ENCODE measurements at regions not wholly inside any gene's neighbourhood (a gene's known extent, or its start where the extent isn't known, plus 50 kb on each side); places are given as distances from the start of the nearest gene placed in this dataset.

- no peak for ATAC-seq
- Histone ChIP-seq H3K36me3 (ENCODE audit: control insufficient read depth, insufficient read depth, low read length) (no peaks in the 10 kb centered on the region), H3K27ac (ENCODE audit: extremely low read depth, low read depth, low read length) (no peak overlapping the region), H3K9me3 (replicated peaks; ENCODE audit: control insufficient read depth, insufficient read depth, low read depth, low read length) (no peaks in the 10 kb centered on the region), H3K79me2 (ENCODE audit: control insufficient read depth, insufficient read depth, low read length) (no peaks in the 10 kb centered on the region), H3K27me3 (ENCODE audit: control insufficient read depth in 2 of 2, insufficient read depth in 2 of 2, low read length in 2 of 2) (no peaks in the 10 kb centered on the region), H3K9ac (ENCODE audit: insufficient read depth in 1 of 2, low read depth in 2 of 2, low read length in 2 of 2) (no peak overlapping the region), H3K9me1 (ENCODE audit: control insufficient read depth, insufficient read depth, low read length) (no peaks in the 10 kb centered on the region), H2AFZ (ENCODE audit: low read depth, low read length) (no peak overlapping the region), H3K4me1 (replicated peaks in 1 of 2; ENCODE audit: control insufficient read depth in 2 of 2, insufficient read depth in 2 of 2, low read length in 2 of 2) (no peaks in the 10 kb centered on the region), H3K4me2 (ENCODE audit: insufficient read depth, low read length) (no peak overlapping the region), H4K20me1 (replicated peaks; ENCODE audit: control insufficient read depth, insufficient read depth, low read length) (no peaks in the 10 kb centered on the region), H3K4me3 (no peak overlapping the region)
- DNase-seq (ENCODE audit: extremely low read depth in 1 of 4, low spot score in 3 of 4): no peak
- CTCF ChIA-PET (ENCODE audit: low intra/inter-chr PET ratio): no interaction called here
- WGBS (ENCODE audit: insufficient coverage, low coverage, missing lambda C conversion rate): 0% methylated on average over 5 of the region's 5 CpGs
- intact Hi-C loops (cut with micrococcal nuclease): no loop called here
- no peak for FAIRE-seq
- in situ Hi-C loops (cut with MboI): no loop called here
- POLR2A ChIA-PET: no interaction called here
- BruUV-seq (replicated peaks): no TSS peak
- TF ChIP-seq ZNF431 (CRISPR knock-in tag; IDR thresholded peaks at IDR 0.05) (no peak), AFF4 (CRISPR knock-in tag; IDR thresholded peaks at IDR 0.05) (no peak), USF1 (CRISPR knock-in tag; IDR thresholded peaks at IDR 0.05) (no peak), RAD21 (CRISPR knock-in tag; conservative IDR thresholded peaks at IDR 0.05 in 1 of 2, IDR thresholded peaks at IDR 0.05 in 1 of 2) (no peak), ATF2 (CRISPR knock-in tag; IDR thresholded peaks at IDR 0.05) (no peak), EP400 (IDR thresholded peaks at IDR 0.05) (no peak), SMARCC2 (IDR thresholded peaks at IDR 0.05; ENCODE audit: low read depth) (no peak), ZNF143 (CRISPR knock-in tag; IDR thresholded peaks at IDR 0.05) (no peak), HDAC8 (tag; IDR thresholded peaks at IDR 0.05) (no peak), BCL6 (CRISPR knock-in tag; IDR thresholded peaks at IDR 0.05) (no peak)
Measured at GRCh38 chr1:95679262-95679661, 445.3 kb downstream of the RWDD3 start.
